HL-60 (cell line): ENCODE measurements at regions not wholly inside any gene's neighbourhood (a gene's known extent, or its start where the extent isn't known, plus 50 kb on each side); places are given as distances from the start of the nearest gene placed in this dataset.

ENCODE experiments used
- DNase-seq, 2 experiments: peaks; one replicate each; pipeline ENCODE4 v3.0.0-alpha.2; 2010 to 2020; ENCODE audit warnings: low read depth in 1 of 2, low spot score in 1 of 2
- H3K27ac ChIP-seq: fragments of 250-450 bp; sonication (Bioruptor Pico); replicated peaks from 2 replicates; pipeline ENCODE4 v1.5.1; 2020; ENCODE audit warnings: mild to moderate bottlenecking, moderate library complexity
- H3K27me3 ChIP-seq: fragments of 250-450 bp; sonication (Bioruptor Pico); 2 replicates; pipeline ENCODE4 v1.5.1; 2021; ENCODE audit warnings: mild to moderate bottlenecking, moderate library complexity; ENCODE audit not compliant: insufficient read depth, poor library complexity, severe bottlenecking
- H3K4me3 ChIP-seq: replicated peaks from 2 replicates; pipeline ENCODE4 v1.5.1; 2011; ENCODE audit warnings: mild to moderate bottlenecking, control low read depth, low read length; ENCODE audit not compliant: insufficient read depth
- GABPA ChIP-seq: IDR thresholded peaks from 2 replicates; pipeline ENCODE4 v1.6.1; 2012; ENCODE audit warnings: low read depth
- POLR2AphosphoS5 ChIP-seq: IDR thresholded peaks from 2 replicates; pipeline ENCODE4 v1.6.1; 2012; ENCODE audit warnings: low read depth
- SPI1 ChIP-seq: IDR thresholded peaks from 2 replicates; pipeline ENCODE4 v1.6.1; 2012; ENCODE audit warnings: low read depth, mild to moderate bottlenecking, borderline replicate concordance
- TF ChIP-seq, protein P1 (sequence below): IDR thresholded peaks from 2 replicates; pipeline ENCODE4 v1.6.1; 2012; ENCODE audit warnings: low read depth; ENCODE audit not compliant: insufficient replicate concordance
- TF ChIP-seq, protein P2 (sequence below): IDR thresholded peaks from one replicate; pipeline ENCODE4 v1.5.1; 2011; ENCODE audit warnings: low read length, control low read depth, inconsistent platforms; ENCODE audit not compliant: insufficient read depth

DNA sequence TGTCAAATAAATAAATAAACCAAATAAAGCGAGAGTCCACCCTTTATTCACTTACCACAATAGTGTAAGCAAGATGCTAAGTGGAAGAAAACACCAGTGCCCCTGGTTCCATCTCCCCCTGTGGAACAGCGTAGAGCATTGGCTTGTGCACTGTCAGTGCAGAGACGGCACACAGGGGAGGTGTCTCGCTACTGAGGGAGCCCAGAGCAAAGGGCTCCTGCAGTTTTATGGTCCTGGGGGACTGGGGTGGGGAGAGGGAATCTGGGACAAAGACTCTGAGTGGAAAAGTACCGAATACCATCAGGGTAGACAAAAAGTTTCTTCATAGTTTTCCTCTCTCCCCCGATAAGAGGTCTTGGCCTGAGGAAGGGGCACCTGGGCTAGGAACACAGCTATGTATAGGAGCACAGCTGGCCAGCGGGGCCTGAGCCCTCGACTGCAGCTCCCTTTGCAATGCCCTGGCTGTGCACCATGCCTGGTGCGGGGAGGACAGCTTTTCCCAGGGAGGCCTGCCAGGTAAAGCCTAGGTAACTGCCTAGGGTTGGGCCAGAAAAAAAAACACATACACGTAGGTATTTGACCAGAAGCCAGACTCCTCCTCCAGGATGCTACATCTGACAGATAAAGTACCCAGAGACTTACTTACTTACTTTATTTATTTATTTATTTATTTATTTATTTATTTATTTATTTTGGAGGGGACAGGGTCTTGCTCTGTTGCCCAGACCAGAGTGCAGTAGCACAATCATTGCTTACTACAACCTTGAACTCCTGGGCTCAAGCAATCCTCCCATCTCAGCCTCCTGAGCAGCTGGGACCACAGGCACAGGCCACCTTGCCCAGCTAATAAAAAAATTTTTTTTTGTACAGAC lies 88.8 kb upstream of the KIF5B start:
- Histone ChIP-seq H3K27me3 (no peaks in the 10 kb centered on the region), H3K4me3 (no peak overlapping the region), H3K27ac (no peak overlapping the region)
- DNase-seq = no peak
- no peak for TF ChIP-seq GABPA
- TF ChIP-seq POLR2AphosphoS5 = no peak
- TF ChIP-seq, protein P1, sequence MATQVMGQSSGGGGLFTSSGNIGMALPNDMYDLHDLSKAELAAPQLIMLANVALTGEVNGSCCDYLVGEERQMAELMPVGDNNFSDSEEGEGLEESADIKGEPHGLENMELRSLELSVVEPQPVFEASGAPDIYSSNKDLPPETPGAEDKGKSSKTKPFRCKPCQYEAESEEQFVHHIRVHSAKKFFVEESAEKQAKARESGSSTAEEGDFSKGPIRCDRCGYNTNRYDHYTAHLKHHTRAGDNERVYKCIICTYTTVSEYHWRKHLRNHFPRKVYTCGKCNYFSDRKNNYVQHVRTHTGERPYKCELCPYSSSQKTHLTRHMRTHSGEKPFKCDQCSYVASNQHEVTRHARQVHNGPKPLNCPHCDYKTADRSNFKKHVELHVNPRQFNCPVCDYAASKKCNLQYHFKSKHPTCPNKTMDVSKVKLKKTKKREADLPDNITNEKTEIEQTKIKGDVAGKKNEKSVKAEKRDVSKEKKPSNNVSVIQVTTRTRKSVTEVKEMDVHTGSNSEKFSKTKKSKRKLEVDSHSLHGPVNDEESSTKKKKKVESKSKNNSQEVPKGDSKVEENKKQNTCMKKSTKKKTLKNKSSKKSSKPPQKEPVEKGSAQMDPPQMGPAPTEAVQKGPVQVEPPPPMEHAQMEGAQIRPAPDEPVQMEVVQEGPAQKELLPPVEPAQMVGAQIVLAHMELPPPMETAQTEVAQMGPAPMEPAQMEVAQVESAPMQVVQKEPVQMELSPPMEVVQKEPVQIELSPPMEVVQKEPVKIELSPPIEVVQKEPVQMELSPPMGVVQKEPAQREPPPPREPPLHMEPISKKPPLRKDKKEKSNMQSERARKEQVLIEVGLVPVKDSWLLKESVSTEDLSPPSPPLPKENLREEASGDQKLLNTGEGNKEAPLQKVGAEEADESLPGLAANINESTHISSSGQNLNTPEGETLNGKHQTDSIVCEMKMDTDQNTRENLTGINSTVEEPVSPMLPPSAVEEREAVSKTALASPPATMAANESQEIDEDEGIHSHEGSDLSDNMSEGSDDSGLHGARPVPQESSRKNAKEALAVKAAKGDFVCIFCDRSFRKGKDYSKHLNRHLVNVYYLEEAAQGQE = no peak
- TF ChIP-seq SPI1 = no peak

DNA sequence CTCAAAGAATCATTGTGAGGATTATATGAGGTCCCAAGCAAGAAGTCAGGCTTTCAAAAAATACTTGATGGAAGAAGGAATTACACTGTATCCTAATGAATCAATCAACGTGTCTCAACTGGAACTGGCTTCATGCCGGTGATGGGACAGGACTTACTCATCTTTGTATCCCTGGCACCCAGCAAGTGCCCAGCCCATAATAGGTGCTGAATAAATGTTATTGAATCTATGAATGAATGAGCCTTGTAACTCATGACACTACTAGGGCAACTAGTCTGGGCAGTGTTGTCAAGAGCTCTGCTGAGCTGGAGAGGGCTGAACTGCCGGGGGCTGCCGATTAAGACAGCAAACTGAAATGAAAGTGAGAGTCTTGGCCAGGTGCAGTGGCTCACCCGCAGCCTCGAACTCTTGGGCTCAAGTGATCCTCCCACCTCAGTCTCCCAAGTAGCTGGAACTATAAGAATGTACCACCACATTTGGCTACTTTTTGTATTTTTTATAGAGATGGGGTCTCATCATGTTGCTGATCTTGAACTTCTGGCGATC lies 87.2 kb upstream of the KIF5B start:
- no peak for DNase-seq
- TF ChIP-seq SPI1 = no peak
- TF ChIP-seq, protein P2, sequence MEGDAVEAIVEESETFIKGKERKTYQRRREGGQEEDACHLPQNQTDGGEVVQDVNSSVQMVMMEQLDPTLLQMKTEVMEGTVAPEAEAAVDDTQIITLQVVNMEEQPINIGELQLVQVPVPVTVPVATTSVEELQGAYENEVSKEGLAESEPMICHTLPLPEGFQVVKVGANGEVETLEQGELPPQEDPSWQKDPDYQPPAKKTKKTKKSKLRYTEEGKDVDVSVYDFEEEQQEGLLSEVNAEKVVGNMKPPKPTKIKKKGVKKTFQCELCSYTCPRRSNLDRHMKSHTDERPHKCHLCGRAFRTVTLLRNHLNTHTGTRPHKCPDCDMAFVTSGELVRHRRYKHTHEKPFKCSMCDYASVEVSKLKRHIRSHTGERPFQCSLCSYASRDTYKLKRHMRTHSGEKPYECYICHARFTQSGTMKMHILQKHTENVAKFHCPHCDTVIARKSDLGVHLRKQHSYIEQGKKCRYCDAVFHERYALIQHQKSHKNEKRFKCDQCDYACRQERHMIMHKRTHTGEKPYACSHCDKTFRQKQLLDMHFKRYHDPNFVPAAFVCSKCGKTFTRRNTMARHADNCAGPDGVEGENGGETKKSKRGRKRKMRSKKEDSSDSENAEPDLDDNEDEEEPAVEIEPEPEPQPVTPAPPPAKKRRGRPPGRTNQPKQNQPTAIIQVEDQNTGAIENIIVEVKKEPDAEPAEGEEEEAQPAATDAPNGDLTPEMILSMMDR = no peak
- no peak for TF ChIP-seq GABPA

DNA sequence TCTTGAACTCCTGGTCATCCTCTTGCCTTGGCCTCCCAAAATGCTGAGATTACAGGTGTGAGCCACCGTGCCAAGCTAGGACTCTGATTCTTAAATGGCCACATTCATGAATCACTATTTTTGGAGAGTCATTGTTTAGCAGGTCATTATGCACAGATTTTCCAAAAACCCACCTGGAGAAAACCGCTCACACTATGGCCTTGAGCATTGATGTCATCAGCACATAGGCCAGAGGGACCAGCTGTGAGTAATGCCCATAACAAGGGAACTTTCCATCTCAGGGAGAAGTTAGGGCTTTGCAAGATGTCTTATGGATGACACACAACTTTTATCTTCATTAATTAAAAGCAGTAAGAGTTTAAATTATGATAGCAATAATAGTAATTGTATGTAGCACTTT lies 86.4 kb upstream of the KIF5B start:
- no peak for DNase-seq
- Histone ChIP-seq H3K4me3 (no peak overlapping the region), H3K27me3 (no peaks in the 10 kb centered on the region), H3K27ac (no peak overlapping the region)
- TF ChIP-seq, protein P1 = no peak
- TF ChIP-seq SPI1 = no peak
- no peak for TF ChIP-seq POLR2AphosphoS5

More for the DNA sequence above, 87.2 kb upstream of the KIF5B start:
- Histone ChIP-seq H3K4me3 (no peak overlapping the region), H3K27me3 (no peaks in the 10 kb centered on the region), H3K27ac (no peak overlapping the region)

DNA sequence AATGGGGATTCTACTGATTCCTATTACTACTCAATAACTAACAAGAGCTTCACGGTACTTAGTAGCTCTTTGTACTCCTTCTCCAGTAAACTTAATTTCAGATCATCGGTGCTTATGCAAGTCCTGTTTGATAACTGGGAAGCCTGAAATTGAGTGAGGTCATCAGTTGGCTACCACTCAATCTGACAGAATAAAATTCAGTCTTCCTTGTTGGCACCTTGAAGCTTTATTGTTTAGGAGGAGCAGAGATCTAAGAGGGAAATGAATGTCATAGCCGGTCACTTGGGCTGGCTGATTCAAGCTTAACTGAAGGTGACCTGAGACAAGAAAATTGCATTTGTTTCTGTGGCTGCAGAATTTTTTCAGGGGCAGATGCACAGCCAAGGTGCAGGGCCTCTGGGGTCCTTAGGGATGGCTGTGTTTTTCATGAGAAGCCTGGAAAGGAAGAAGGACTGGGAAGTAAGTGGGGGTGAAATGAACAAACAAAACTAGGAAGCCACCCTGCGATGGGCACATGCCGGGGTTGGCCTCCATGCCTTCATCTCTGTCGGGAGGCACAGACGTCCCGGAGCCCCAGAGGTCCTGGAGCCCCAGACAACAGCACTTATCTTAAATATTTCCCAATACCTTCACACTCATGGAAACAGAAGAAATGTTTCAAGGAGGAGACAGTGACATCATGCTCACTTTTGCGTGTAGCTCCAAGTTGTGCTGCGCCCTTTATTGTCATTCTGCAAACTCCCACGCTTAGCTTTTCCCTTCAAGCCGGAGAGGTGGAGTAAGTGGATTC lies 85.0 kb upstream of the KIF5B start:
- DNase-seq = no peak
- H3K27ac ChIP-seq = no peak overlapping the region

More for the DNA sequence above, 85.0 kb upstream of the KIF5B start:
- no peaks in the 10 kb centered on the region for H3K27me3 ChIP-seq
- TF ChIP-seq, protein P1 = no peak
- no peak for TF ChIP-seq GABPA
- TF ChIP-seq, protein P2 = no peak
- no peak for TF ChIP-seq POLR2AphosphoS5
- TF ChIP-seq SPI1 = no peak
- no peak overlapping the region for H3K4me3 ChIP-seq
